GM21723 (cell line): ENCODE measurements at regions not wholly inside any gene's neighbourhood (a gene's known extent, or its start where the extent isn't known, plus 50 kb on each side); places are given as distances from the start of the nearest gene placed in this dataset.

Experiments
- ATAC-seq: cut with Tn5 transposase; IDR thresholded peaks from one replicate; pipeline ENCODE4 v1.9.1; 2021; ENCODE audit warnings: mild to moderate bottlenecking, moderate library complexity; ENCODE audit not compliant: unreplicated experiment

GRCh38 chr1:218850367-218850766 is 323.3 kb upstream of the LYPLAL1 start:
- ATAC-seq: no peak

GRCh38 chr1:218851586-218851985 is 322.1 kb upstream of the LYPLAL1 start:
- ATAC-seq: no peak

- no peak for ATAC-seq
Measured at GRCh38 chr1:218852527-218852926, 321.2 kb upstream of the LYPLAL1 start.

GRCh38 chr1:218863987-218864386 is 309.7 kb upstream of the LYPLAL1 start:
- no peak for ATAC-seq

GRCh38 chr1:218865591-218865990 is 308.1 kb upstream of the LYPLAL1 start:
- ATAC-seq: no peak

- no peak for ATAC-seq
Measured at GRCh38 chr1:218866507-218866906, 307.2 kb upstream of the LYPLAL1 start.

- no peak for ATAC-seq
Measured at GRCh38 chr1:218867066-218867465, 306.6 kb upstream of the LYPLAL1 start.

GRCh38 chr1:218867941-218868626 is 305.6 kb upstream of the LYPLAL1 start:
- ATAC-seq: no peak

GRCh38 chr1:218869276-218869675 is 304.4 kb upstream of the LYPLAL1 start:
- no peak for ATAC-seq

- ATAC-seq: no peak
Measured at GRCh38 chr1:218872026-218872425, 301.7 kb upstream of the LYPLAL1 start.

GRCh38 chr1:218872928-218873327 is 300.8 kb upstream of the LYPLAL1 start:
- ATAC-seq: no peak

- no peak for ATAC-seq
Measured at GRCh38 chr1:218874313-218874712, 299.4 kb upstream of the LYPLAL1 start.

- no peak for ATAC-seq
Measured at GRCh38 chr1:218874801-218875400, 298.8 kb upstream of the LYPLAL1 start.

- no peak for ATAC-seq
Measured at GRCh38 chr1:218878369-218878768, 295.3 kb upstream of the LYPLAL1 start.

- ATAC-seq: no peak
Measured at GRCh38 chr1:218880484-218881060, 293.1 kb upstream of the LYPLAL1 start.

GRCh38 chr1:218882454-218882853 is 291.2 kb upstream of the LYPLAL1 start:
- ATAC-seq: no peak

GRCh38 chr1:218886101-218886871 is 287.4 kb upstream of the LYPLAL1 start:
- ATAC-seq: no peak

GRCh38 chr1:218887141-218887925 is 286.3 kb upstream of the LYPLAL1 start:
- no peak for ATAC-seq

- ATAC-seq: no peak
Measured at GRCh38 chr1:218890451-218890850, 283.2 kb upstream of the LYPLAL1 start.

GRCh38 chr1:218891577-218891976 is 282.1 kb upstream of the LYPLAL1 start:
- ATAC-seq: no peak

- ATAC-seq: no peak
Measured at GRCh38 chr1:218895064-218895587, 278.6 kb upstream of the LYPLAL1 start.
